Loucy (cell line): ENCODE measurements at regions not wholly inside any gene's neighbourhood (a gene's known extent, or its start where the extent isn't known, plus 50 kb on each side); places are given as distances from the start of the nearest gene placed in this dataset.
"Not testable (repeated sequence)": the region's sequence is repeated elsewhere in the genome, so short reads cannot be mapped to it uniquely, and the experiment has no call there.

Experiments used
- EZH2phosphoT487 ChIP-seq: fragments of 200-600 bp; IDR thresholded peaks from 2 replicates; pipeline ENCODE4 v1.6.1; 2018; ENCODE audit warnings: antibody characterized with exemption, mild to moderate bottlenecking, moderate library complexity, borderline replicate concordance
- TF ChIP-seq, protein P1 (sequence below): fragments of 200-600 bp; sonication (generic); conservative IDR thresholded peaks from 2 replicates; pipeline ENCODE4 v1.5.1; 2014; ENCODE audit warnings: mild to moderate bottlenecking, antibody characterized with exemption, low read length

DNA sequence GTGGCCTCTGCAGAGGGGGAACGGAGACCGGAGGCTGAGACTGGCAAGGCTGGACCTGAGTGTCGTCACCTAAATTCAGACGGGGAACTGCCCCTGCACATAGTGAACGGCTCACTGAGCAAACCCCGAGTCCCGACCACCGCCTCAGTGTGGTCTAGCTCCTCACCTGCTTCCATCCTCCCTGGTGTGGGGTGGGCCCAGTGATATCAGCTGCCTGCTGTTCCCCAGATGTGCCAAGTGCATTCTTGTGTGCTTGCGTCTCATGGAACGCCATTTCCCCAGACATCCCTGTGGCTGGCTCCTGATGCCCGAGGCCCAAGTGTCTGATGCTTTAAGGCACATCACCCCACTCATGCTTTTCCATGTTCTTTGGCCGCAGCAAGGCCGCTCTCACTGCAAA lies 262.2 kb downstream of the OR4F29 start:
- TF ChIP-seq, protein P1, sequence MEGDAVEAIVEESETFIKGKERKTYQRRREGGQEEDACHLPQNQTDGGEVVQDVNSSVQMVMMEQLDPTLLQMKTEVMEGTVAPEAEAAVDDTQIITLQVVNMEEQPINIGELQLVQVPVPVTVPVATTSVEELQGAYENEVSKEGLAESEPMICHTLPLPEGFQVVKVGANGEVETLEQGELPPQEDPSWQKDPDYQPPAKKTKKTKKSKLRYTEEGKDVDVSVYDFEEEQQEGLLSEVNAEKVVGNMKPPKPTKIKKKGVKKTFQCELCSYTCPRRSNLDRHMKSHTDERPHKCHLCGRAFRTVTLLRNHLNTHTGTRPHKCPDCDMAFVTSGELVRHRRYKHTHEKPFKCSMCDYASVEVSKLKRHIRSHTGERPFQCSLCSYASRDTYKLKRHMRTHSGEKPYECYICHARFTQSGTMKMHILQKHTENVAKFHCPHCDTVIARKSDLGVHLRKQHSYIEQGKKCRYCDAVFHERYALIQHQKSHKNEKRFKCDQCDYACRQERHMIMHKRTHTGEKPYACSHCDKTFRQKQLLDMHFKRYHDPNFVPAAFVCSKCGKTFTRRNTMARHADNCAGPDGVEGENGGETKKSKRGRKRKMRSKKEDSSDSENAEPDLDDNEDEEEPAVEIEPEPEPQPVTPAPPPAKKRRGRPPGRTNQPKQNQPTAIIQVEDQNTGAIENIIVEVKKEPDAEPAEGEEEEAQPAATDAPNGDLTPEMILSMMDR, result not testable (repeated sequence)
- not testable (repeated sequence) for TF ChIP-seq EZH2phosphoT487
